Esophagus muscularis mucosa (tissue), 3 donors: ENCODE measurements at regions not wholly inside any gene's neighbourhood (a gene's known extent, or its start where the extent isn't known, plus 50 kb on each side); places are given as distances from the start of the nearest gene placed in this dataset.

Experiments used
- POLR2A ChIP-seq: fragments of 450-650 bp; IDR thresholded peaks from one replicate; pipeline ENCODE4 v1.6.1; 2017; ENCODE audit warnings: antibody characterized with exemption, moderate library complexity, mild to moderate bottlenecking, low read depth
- TF ChIP-seq, protein P1 (sequence below), 3 experiments: fragments of 200-600 bp in 2 of 3; fragments of 450-650 bp in 1 of 3; sonication (generic) in 2 of 3; IDR thresholded peaks; one replicate each; pipeline ENCODE4 v1.5.1; 2017 to 2019; ENCODE audit warnings: antibody characterized with exemption in 3 of 3, mild to moderate bottlenecking in 2 of 3, moderate library complexity in 1 of 3

GRCh38 chr11:69870766-69871165, 51.5 kb upstream of the FGF3 start:
- TF ChIP-seq, protein P1, sequence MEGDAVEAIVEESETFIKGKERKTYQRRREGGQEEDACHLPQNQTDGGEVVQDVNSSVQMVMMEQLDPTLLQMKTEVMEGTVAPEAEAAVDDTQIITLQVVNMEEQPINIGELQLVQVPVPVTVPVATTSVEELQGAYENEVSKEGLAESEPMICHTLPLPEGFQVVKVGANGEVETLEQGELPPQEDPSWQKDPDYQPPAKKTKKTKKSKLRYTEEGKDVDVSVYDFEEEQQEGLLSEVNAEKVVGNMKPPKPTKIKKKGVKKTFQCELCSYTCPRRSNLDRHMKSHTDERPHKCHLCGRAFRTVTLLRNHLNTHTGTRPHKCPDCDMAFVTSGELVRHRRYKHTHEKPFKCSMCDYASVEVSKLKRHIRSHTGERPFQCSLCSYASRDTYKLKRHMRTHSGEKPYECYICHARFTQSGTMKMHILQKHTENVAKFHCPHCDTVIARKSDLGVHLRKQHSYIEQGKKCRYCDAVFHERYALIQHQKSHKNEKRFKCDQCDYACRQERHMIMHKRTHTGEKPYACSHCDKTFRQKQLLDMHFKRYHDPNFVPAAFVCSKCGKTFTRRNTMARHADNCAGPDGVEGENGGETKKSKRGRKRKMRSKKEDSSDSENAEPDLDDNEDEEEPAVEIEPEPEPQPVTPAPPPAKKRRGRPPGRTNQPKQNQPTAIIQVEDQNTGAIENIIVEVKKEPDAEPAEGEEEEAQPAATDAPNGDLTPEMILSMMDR (IDR thresholded peaks at IDR 0.05) = no peak
- TF ChIP-seq POLR2A = no peak
